ENCODE measurements at regions not wholly inside any gene's neighbourhood (a gene's known extent, or its start where the extent isn't known, plus 50 kb on each side); places are given as distances from the start of the nearest gene placed in this dataset.

DNA sequence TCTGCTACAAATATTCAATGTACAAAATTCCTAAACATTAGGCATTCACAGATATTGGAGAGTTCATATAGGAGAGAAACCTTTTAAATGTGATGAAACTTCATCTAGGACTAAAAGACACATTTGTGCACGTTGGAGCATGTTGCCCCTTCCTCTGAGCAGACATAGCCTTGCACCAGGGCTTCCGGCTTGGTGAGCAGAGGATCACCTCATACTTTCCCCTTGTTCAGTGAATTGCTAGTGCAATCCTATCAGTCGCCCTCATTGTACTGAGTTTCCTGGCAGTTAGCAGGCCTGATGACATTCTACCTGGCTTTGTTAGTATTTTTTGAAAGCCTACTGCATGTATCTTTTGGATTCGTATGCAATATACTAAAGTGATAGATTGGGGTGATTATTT lies 466.2 kb downstream of the SPRY1 start:
- peaks cover 0 to 18% (median 10%) of the 10 kb centered on the region in 9 donors for H3K4me1 ChIP-seq
- no peak overlapping the region for H3K4me3 ChIP-seq
- H3K27me3 ChIP-seq = no peaks in the 10 kb centered on the region
- intact Hi-C loops (cut with DNase I) = no loop called here
- H3K27ac ChIP-seq = no peak overlapping the region
- H3K36me3 ChIP-seq = no peaks in the 10 kb centered on the region
- ATAC-seq = peak in 1 of 8 donors; percentile 42
- 81 to 87% methylated on average over 4 of the region's 4 CpGs for WGBS, 2 donors
- no peak for DNase-seq
- peaks cover 0 to 3% (median 0%) of the 10 kb centered on the region in 11 donors for H3K9me3 ChIP-seq
- TF ChIP-seq, protein P1, sequence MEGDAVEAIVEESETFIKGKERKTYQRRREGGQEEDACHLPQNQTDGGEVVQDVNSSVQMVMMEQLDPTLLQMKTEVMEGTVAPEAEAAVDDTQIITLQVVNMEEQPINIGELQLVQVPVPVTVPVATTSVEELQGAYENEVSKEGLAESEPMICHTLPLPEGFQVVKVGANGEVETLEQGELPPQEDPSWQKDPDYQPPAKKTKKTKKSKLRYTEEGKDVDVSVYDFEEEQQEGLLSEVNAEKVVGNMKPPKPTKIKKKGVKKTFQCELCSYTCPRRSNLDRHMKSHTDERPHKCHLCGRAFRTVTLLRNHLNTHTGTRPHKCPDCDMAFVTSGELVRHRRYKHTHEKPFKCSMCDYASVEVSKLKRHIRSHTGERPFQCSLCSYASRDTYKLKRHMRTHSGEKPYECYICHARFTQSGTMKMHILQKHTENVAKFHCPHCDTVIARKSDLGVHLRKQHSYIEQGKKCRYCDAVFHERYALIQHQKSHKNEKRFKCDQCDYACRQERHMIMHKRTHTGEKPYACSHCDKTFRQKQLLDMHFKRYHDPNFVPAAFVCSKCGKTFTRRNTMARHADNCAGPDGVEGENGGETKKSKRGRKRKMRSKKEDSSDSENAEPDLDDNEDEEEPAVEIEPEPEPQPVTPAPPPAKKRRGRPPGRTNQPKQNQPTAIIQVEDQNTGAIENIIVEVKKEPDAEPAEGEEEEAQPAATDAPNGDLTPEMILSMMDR (IDR thresholded peaks at IDR 0.05) = no peak

DNA sequence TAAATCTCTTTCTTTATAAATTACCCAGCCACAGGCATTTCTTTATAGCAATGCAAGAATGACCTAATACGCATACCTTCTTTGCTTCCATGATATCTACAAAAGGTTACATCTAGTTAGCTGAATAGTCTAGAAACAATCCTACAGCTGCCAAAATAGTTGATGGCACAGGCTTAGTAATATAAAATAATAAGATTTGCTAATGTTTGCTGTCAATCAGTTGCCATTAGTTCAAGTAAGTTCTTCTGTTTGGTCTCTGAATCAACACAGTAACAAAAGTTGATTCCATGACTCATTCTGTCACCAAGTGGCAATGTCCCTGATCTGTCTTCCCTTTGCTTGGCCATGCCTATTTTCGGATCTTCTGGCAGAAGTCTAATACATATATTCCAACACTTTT lies 470.2 kb downstream of the SPRY1 start:
- ATAC-seq = no peak
- TF ChIP-seq, protein P1 (IDR thresholded peaks at IDR 0.05) = no peak
- no peak overlapping the region for H3K4me3 ChIP-seq
- H3K9me3 ChIP-seq = peaks cover 0 to 6% (median 0%) of the 10 kb centered on the region in 11 donors
- no peak overlapping the region for H3K27ac ChIP-seq
- 88 to 95% methylated on average over 2 of the region's 2 CpGs for WGBS, 2 donors
- no peaks in the 10 kb centered on the region for H3K27me3 ChIP-seq
- no peak for DNase-seq
- H3K36me3 ChIP-seq = no peaks in the 10 kb centered on the region
- H3K4me1 ChIP-seq = peaks cover 0 to 26% (median 6%) of the 10 kb centered on the region in 9 donors
- intact Hi-C loops (cut with DNase I) = no loop called here

DNA sequence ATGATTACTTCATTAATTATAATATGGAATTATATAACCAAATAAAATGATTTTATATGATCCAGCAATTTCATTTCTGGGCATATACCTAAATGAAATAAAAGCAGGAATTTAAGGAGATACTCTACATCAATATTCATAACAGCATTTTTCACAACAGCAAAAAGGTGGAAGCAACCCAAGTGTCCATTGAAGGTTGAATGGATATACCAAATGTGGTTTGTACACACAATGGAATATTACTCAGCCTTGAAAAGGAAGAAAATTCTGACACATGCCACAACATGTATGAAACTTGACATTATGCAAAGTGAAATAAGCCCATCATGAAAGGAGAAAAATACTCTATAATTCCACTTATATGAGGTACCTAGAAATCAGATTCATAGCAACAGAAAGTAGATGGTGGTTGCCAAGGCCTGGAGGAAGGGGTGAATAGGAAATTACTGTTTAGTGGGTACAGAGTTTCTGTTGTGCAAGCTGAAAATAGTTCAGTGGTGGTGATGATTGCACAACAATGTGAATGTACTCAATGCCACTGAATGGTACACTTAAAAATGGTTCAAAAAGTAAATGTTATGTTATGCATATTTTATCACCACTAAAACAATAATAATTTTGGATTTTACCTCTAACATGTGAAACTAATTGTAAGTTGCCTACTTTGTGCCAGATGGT lies 471.5 kb downstream of the SPRY1 start:
- Histone ChIP-seq H3K27me3 (no peaks in the 10 kb centered on the region), H3K4me3 (no peak overlapping the region), H3K4me1 (peaks cover 0 to 35% (median 12%) of the 10 kb centered on the region in 9 donors), H3K9me3 (peaks cover 0 to 6% (median 0%) of the 10 kb centered on the region in 11 donors), H3K27ac (no peak overlapping the region), H3K36me3 (no peaks in the 10 kb centered on the region)
- intact Hi-C loops (cut with DNase I) = no loop called here
- TF ChIP-seq, protein P1 (IDR thresholded peaks at IDR 0.05) = no peak
- DNase-seq (no peak), ATAC-seq (no peak)

DNA sequence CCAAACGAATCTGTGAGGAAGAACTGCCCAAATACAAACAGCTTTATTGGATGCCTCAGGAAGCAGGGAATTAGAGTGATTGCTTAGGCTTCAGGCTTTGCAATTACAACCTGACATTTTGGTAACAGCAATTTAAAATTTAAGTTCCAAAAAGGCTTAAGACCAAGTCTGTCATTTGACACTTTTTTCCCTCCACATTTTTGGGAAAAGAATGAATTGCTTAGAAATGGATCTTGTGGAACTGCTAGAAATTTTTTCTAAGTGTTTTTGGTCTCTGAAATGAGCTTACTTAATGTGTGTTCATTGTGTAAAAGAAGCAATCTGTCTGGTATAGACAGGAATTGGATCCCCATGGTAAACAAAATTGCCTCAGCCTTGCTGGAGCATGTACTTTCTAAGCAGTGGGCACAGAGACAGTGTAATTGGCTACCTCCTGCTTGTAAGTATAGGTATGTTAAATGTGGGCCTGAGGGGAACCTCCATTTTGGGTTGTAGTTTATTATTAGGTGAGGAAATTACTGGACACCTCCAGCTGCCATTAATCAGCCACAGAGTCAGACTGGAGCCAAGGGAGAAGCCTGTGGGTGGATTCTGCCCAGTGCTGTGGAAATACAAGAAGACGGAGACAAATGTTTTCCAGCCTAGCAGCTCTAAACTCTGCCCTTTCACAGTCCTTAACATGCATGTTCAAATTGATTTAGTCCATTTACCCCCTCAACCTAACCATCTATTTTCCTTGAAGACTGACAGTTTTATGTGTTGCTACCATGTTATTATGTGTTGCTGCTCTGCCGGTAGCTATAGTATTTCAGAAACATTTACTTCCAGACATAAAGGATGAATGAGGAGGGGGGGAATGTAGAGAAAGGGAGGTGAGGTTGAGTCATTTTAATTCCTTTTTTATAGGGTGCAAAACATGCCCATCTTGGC lies 473.0 kb downstream of the SPRY1 start:
- Histone ChIP-seq H3K9me3 (peaks cover 0 to 6% (median 0%) of the 10 kb centered on the region in 11 donors), H3K4me3 (no peak overlapping the region), H3K4me1 (peaks cover 0 to 35% (median 12%) of the 10 kb centered on the region in 9 donors), H3K27me3 (no peaks in the 10 kb centered on the region), H3K27ac (peak overlapping the region in 7 of 10 donors; percentile 4 to 65 (median 45)), H3K36me3 (no peaks in the 10 kb centered on the region)
- TF ChIP-seq, protein P1 (IDR thresholded peaks at IDR 0.05) = no peak
- ATAC-seq (peak in 7 of 8 donors; percentile 30 to 76 (median 44)), DNase-seq (no peak)
- intact Hi-C loops (cut with DNase I) = no loop called here
- WGBS, 2 donors = 87 to 89% methylated on average over 3 of the region's 3 CpGs
